ENCODE measurements at regions not wholly inside any gene's neighbourhood (a gene's known extent, or its start where the extent isn't known, plus 50 kb on each side); places are given as distances from the start of the nearest gene placed in this dataset.

DNA sequence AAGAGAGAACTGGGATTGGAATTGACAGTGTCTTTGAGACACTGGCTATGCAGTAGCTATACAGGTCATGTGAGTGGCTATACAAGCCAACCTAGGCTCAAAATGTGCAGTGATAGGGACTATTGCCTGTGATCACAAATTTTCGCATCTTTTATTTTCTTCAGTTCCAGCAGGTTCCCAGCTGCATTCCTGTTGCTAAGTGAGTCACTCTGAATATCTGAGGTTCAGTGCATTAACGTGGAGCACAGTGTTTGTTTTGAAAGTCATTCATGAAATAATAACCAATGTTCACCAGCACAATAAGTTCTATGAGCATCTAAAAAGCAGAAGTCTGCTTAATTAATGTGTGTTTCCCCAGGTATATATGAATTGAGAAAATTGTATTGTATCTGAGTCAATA, 1236.0 kb upstream of the CELF2 start:
- H2AFZ ChIP-seq (ENCODE audit: low read length, unreplicated experiment): no peak overlapping the region
- H3K27me3 ChIP-seq (ENCODE audit: insufficient read depth, low read length): no peaks in the 10 kb centered on the region
- H3K4me1 ChIP-seq (ENCODE audit: control insufficient read depth, insufficient read depth, low read length, unreplicated experiment): peaks cover 18% of the 10 kb centered on the region
- H3K79me2 ChIP-seq (ENCODE audit: control insufficient read depth, insufficient read depth, low read length, unreplicated experiment): no peaks in the 10 kb centered on the region
- peak overlapping the region; percentile 5; the same call in 1 of the 2 replicates for H3K4me3 ChIP-seq (ENCODE audit: low read depth, low read length)
- H3K36me3 ChIP-seq (ENCODE audit: insufficient read depth, low read length): no peaks in the 10 kb centered on the region
- no peak overlapping the region for H3K27ac ChIP-seq (ENCODE audit: low read depth, low read length)

DNA sequence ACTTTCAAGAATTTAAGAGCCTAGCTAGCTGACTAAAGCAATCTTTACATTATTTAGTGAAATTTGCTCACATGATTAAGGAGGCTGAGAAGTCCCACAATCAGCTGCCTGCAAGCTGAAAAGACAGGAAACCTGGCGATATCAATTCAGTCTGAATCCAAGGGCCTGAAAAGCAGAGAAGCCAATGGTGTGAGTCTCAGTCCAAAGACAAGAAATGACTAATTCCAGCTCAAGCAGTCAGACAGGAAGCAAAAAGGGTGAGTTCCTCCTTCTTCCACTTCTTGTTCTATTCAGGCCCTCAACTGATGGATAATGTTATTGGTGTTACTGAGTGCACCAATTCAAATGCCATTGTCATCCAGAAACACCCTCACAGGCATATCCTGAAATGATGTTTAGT, 1231.6 kb upstream of the CELF2 start:
- H3K4me3 ChIP-seq (ENCODE audit: low read depth, low read length): no peak overlapping the region
- no peak overlapping the region for H2AFZ ChIP-seq (ENCODE audit: low read length, unreplicated experiment)
- no peaks in the 10 kb centered on the region for H3K27me3 ChIP-seq (ENCODE audit: insufficient read depth, low read length)
- no peaks in the 10 kb centered on the region for H3K79me2 ChIP-seq (ENCODE audit: control insufficient read depth, insufficient read depth, low read length, unreplicated experiment)
- no peaks in the 10 kb centered on the region for H3K36me3 ChIP-seq (ENCODE audit: insufficient read depth, low read length)
- H3K27ac ChIP-seq (ENCODE audit: low read depth, low read length): peak overlapping the region; percentile 67
- peaks cover 21% of the 10 kb centered on the region for H3K4me1 ChIP-seq (ENCODE audit: control insufficient read depth, insufficient read depth, low read length, unreplicated experiment)

DNA sequence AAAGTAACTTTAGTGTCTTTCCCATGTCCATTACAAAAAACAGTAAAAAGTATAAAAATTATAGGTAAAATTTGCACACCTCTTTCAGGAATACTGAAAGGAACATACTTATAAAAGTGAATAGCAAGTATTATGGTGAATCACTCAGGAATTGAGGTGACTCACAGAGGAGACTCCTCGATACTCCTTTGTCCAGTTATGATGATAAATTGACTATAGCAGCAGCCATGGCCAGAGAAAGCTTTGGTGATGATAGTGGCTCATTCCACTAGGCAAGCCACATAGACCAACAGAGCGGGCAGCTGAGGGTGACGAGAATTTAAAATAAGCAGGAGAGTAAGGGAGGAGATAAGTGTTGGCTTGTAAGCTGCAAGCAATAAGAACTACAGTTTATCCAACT, 1231.1 kb upstream of the CELF2 start:
- no peak overlapping the region for H2AFZ ChIP-seq (ENCODE audit: low read length, unreplicated experiment)

DNA sequence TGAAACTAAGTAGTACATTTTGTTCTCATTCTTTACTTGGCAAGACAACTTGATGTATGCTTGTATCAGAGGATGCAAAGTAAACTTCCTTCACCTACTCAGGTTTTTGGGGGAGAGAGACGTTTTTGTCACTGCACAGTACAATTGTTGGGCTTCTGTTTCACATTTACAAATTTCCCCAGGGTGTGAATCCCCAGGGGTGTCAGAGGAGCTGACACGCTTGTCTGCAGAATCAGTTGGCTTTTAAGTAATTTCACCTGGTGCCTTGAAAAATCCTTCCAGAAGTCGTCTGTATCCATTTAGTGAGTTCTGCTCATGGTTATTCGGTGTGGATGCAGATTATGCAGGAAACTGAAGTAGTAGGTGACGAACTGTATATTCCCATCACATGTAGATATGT, 1227.7 kb upstream of the CELF2 start:
- Histone ChIP-seq H3K79me2 (ENCODE audit: control insufficient read depth, insufficient read depth, low read length, unreplicated experiment) (no peaks in the 10 kb centered on the region), H3K36me3 (ENCODE audit: insufficient read depth, low read length) (no peaks in the 10 kb centered on the region), H3K4me1 (ENCODE audit: control insufficient read depth, insufficient read depth, low read length, unreplicated experiment) (peaks cover 20% of the 10 kb centered on the region), H3K27ac (ENCODE audit: low read depth, low read length) (no peak overlapping the region), H3K27me3 (ENCODE audit: insufficient read depth, low read length) (no peaks in the 10 kb centered on the region), H3K4me3 (ENCODE audit: low read depth, low read length) (no peak overlapping the region), H2AFZ (ENCODE audit: low read length, unreplicated experiment) (no peak overlapping the region)

More for the DNA sequence above, 1231.1 kb upstream of the CELF2 start:
- no peak overlapping the region for H3K4me3 ChIP-seq (ENCODE audit: low read depth, low read length)
- no peaks in the 10 kb centered on the region for H3K27me3 ChIP-seq (ENCODE audit: insufficient read depth, low read length)
- H3K27ac ChIP-seq (ENCODE audit: low read depth, low read length): peak overlapping the region; percentile 67
- no peaks in the 10 kb centered on the region for H3K36me3 ChIP-seq (ENCODE audit: insufficient read depth, low read length)
- H3K4me1 ChIP-seq (ENCODE audit: control insufficient read depth, insufficient read depth, low read length, unreplicated experiment): peaks cover 18% of the 10 kb centered on the region
- H3K79me2 ChIP-seq (ENCODE audit: control insufficient read depth, insufficient read depth, low read length, unreplicated experiment): no peaks in the 10 kb centered on the region

DNA sequence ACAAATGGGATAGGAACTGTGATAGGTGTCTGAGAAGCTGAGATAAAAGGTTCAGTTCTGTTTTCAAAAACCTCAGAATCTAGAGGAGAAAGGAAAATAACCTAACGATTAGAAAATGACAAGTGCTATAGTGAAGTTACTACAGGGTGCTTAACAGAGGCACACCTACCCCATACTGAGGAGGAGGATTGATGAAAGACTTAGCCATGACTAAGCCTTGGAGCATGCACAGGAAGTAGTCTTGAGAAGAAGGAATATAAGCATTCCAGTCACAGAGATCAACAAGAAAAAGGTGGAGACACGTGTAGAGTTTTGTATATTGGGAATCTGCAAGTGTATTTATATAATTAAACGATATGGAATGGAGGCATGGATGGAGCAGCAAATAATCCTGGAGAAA, 1225.5 kb upstream of the CELF2 start:
- no peaks in the 10 kb centered on the region for H3K36me3 ChIP-seq (ENCODE audit: insufficient read depth, low read length)
- H2AFZ ChIP-seq (ENCODE audit: low read length, unreplicated experiment): no peak overlapping the region
- no peaks in the 10 kb centered on the region for H3K79me2 ChIP-seq (ENCODE audit: control insufficient read depth, insufficient read depth, low read length, unreplicated experiment)
- H3K4me1 ChIP-seq (ENCODE audit: control insufficient read depth, insufficient read depth, low read length, unreplicated experiment): peaks cover 8% of the 10 kb centered on the region
- H3K27me3 ChIP-seq (ENCODE audit: insufficient read depth, low read length): no peaks in the 10 kb centered on the region
- H3K27ac ChIP-seq (ENCODE audit: low read depth, low read length): no peak overlapping the region
- H3K4me3 ChIP-seq (ENCODE audit: low read depth, low read length): no peak overlapping the region

DNA sequence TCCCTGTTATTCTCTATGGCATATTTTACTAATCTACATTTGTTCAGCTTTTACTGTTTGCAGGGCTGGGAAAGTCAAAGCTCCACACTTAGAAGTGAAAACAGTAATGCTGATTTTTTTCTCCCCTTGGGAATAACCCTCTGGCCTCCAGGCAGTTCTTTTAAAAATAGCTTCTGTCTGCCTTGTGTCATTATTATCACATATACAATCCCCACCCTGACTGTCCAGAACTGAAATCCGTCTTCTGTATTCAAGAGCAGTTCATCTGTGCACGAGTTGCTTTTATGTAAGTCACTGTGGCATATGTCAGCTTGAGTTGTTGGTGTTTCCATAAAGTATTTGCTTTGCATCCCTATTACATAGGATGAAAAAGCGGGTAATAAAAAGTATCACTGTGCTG, 1221.1 kb upstream of the CELF2 start:
- no peaks in the 10 kb centered on the region for H3K27me3 ChIP-seq (ENCODE audit: insufficient read depth, low read length)
- no peak overlapping the region for H3K27ac ChIP-seq (ENCODE audit: low read depth, low read length)
- no peaks in the 10 kb centered on the region for H3K36me3 ChIP-seq (ENCODE audit: insufficient read depth, low read length)
- no peaks in the 10 kb centered on the region for H3K79me2 ChIP-seq (ENCODE audit: control insufficient read depth, insufficient read depth, low read length, unreplicated experiment)
- H3K4me1 ChIP-seq (ENCODE audit: control insufficient read depth, insufficient read depth, low read length, unreplicated experiment): peaks cover 8% of the 10 kb centered on the region
- no peak overlapping the region for H3K4me3 ChIP-seq (ENCODE audit: low read depth, low read length)
- H2AFZ ChIP-seq (ENCODE audit: low read length, unreplicated experiment): no peak overlapping the region

DNA sequence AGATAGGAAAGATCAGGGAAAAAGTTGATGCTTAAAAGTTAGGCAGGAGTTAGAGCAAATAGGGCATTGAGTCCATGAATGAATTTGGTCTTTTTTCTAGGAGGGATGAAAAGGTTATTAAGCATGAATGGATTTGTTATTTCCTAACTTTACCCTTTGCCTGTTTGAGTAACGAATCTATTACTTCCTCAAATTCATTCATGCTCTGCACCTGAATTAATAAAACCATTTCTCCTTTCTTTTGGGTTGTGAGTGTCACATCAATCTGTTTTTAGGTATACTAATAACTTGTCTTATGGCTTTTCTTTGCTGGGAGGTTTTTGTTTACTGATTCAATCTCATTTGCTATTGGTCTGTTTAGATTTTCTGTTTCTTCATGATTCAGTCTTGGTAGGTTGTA, 1217.7 kb upstream of the CELF2 start:
- no peaks in the 10 kb centered on the region for H3K79me2 ChIP-seq (ENCODE audit: control insufficient read depth, insufficient read depth, low read length, unreplicated experiment)
- H3K27me3 ChIP-seq (ENCODE audit: insufficient read depth, low read length): no peaks in the 10 kb centered on the region
- no peak overlapping the region for H3K27ac ChIP-seq (ENCODE audit: low read depth, low read length)
- H3K4me1 ChIP-seq (ENCODE audit: control insufficient read depth, insufficient read depth, low read length, unreplicated experiment): no peaks in the 10 kb centered on the region
- H2AFZ ChIP-seq (ENCODE audit: low read length, unreplicated experiment): no peak overlapping the region
- H3K4me3 ChIP-seq (ENCODE audit: low read depth, low read length): no peak overlapping the region
- H3K36me3 ChIP-seq (ENCODE audit: insufficient read depth, low read length): no peaks in the 10 kb centered on the region

DNA sequence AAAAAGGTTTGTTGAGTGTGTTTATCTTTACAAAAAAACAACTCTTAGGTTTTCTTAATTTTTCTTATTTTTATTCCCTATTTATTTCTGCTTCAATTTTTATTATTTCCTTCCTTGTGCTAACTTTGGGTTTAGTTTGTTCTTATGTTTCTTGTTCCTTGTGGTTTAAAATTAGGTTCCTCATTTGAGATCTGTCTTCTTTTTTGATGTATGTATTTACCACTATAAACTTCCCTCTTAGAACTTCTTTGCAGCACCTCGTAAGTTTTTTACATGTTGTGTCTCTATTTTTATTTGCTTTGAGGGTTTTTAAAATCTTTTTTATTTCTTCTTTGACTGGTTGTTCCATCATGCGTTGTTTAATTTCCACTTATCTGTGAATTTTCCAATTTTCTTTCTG, 1217.1 kb upstream of the CELF2 start:
- Histone ChIP-seq H3K4me1 (ENCODE audit: control insufficient read depth, insufficient read depth, low read length, unreplicated experiment) (no peaks in the 10 kb centered on the region), H3K79me2 (ENCODE audit: control insufficient read depth, insufficient read depth, low read length, unreplicated experiment) (no peaks in the 10 kb centered on the region), H3K36me3 (ENCODE audit: insufficient read depth, low read length) (no peaks in the 10 kb centered on the region), H2AFZ (ENCODE audit: low read length, unreplicated experiment) (no peak overlapping the region), H3K27ac (ENCODE audit: low read depth, low read length) (no peak overlapping the region), H3K27me3 (ENCODE audit: insufficient read depth, low read length) (no peaks in the 10 kb centered on the region), H3K4me3 (ENCODE audit: low read depth, low read length) (no peak overlapping the region)

DNA sequence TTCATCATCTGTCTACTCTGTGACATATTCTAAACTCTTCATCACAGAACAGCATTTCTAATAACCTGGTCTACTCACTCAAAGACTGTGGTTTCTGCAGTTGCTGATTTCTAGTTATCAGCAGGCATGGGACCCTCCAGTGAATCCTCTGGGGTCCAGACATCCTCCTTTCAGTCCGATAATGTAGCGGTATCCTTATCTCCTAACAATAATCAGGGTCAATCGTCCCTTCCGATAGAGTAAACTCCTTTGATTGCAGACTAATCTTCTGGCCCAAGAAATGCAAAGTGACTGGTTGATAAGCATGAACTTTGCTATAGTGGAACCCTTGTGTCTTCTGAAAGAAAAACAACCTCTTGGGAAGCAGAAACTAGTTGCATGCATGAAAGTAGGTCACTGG, 1209.8 kb upstream of the CELF2 start:
- no peak overlapping the region for H3K4me3 ChIP-seq (ENCODE audit: low read depth, low read length)

DNA sequence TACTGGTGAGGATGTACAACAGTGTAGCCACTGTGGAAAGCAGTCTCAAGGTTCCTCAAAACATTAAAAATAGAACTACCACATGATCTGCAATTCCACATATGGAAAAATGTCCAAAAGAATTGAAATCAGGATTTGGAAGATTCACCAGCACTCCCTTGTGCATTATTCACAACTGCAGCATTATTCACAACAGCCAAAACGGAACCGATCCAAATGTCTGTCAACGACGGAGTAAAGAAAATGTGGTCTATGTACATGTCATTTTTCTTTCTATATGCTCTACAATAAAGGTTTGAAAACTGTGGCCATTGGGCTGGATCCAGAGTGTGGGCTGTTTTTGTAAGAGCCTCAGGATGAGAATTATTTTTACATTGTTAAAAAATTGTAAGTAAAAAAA, 1206.1 kb upstream of the CELF2 start:
- Histone ChIP-seq H3K36me3 (ENCODE audit: insufficient read depth, low read length) (no peaks in the 10 kb centered on the region), H3K27ac (ENCODE audit: low read depth, low read length) (no peak overlapping the region), H3K4me1 (ENCODE audit: control insufficient read depth, insufficient read depth, low read length, unreplicated experiment) (peaks cover 10% of the 10 kb centered on the region), H3K27me3 (ENCODE audit: insufficient read depth, low read length) (no peaks in the 10 kb centered on the region), H3K79me2 (ENCODE audit: control insufficient read depth, insufficient read depth, low read length, unreplicated experiment) (no peaks in the 10 kb centered on the region), H3K4me3 (ENCODE audit: low read depth, low read length) (no peak overlapping the region), H2AFZ (ENCODE audit: low read length, unreplicated experiment) (peak overlapping the region; percentile 33)

More for the DNA sequence above, 1209.8 kb upstream of the CELF2 start:
- Histone ChIP-seq H3K27ac (ENCODE audit: low read depth, low read length) (no peak overlapping the region), H3K27me3 (ENCODE audit: insufficient read depth, low read length) (no peaks in the 10 kb centered on the region), H3K79me2 (ENCODE audit: control insufficient read depth, insufficient read depth, low read length, unreplicated experiment) (no peaks in the 10 kb centered on the region), H2AFZ (ENCODE audit: low read length, unreplicated experiment) (no peak overlapping the region), H3K36me3 (ENCODE audit: insufficient read depth, low read length) (no peaks in the 10 kb centered on the region), H3K4me1 (ENCODE audit: control insufficient read depth, insufficient read depth, low read length, unreplicated experiment) (no peaks in the 10 kb centered on the region)

DNA sequence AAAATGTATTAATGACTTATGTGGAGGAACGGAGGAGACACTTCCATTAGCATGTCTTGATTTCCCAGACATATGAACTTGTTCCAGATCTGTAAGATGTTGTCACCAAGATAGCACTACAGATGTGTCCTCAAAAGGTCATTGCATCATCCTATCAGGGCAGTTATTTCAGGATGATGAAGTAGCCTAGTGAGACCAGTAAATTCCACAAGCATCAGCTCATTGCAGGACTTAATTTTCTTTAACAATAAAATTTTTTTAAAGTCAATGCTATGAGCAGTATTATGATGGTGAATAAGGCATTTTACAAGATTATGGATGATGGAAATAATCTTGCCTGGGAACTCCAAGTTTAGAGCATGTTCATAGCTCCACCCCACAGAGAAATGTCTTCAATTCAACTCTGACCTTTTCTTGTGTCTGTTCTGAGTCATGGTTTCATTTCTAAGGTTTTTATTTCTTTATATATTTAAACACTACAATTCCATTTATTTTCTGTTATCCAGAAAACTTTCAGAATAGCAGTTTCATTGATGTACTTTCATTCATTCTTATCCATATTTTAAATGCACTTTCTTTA, 1203.3 kb upstream of the CELF2 start:
- H3K27me3 ChIP-seq (ENCODE audit: insufficient read depth, low read length): no peaks in the 10 kb centered on the region
- H2AFZ ChIP-seq (ENCODE audit: low read length, unreplicated experiment): peak overlapping the region; percentile 34
- 0 out of 2 replicates have a peak overlapping the region, but pooled peaks have one; percentile 1 for H3K27ac ChIP-seq (ENCODE audit: low read depth, low read length)
- no peaks in the 10 kb centered on the region for H3K79me2 ChIP-seq (ENCODE audit: control insufficient read depth, insufficient read depth, low read length, unreplicated experiment)
- peaks cover 10% of the 10 kb centered on the region for H3K4me1 ChIP-seq (ENCODE audit: control insufficient read depth, insufficient read depth, low read length, unreplicated experiment)
- H3K36me3 ChIP-seq (ENCODE audit: insufficient read depth, low read length): no peaks in the 10 kb centered on the region
- no peak overlapping the region for H3K4me3 ChIP-seq (ENCODE audit: low read depth, low read length)
